ENCODE measurements at regions not wholly inside any gene's neighbourhood (a gene's known extent, or its start where the extent isn't known, plus 50 kb on each side); places are given as distances from the start of the nearest gene placed in this dataset.

- Histone ChIP-seq H3K36me3 (ENCODE audit: control insufficient read depth in 1 of 2, insufficient read depth in 2 of 2, low read depth in 1 of 2, low read length in 2 of 2) (no peaks in the 10 kb centered on the region), H3K4ac (ENCODE audit: low read depth in 1 of 2, low read length in 2 of 2) (no peak overlapping the region), H2BK120ac (ENCODE audit: low read depth, low read length) (no peak overlapping the region), H2BK12ac (ENCODE audit: low read length in 2 of 2) (no peak overlapping the region), H2BK5ac (ENCODE audit: low read depth, low read length, poor library complexity, severe bottlenecking) (no peak overlapping the region), H2AFZ (ENCODE audit: low read depth, low read length) (no peak overlapping the region), H2BK15ac (ENCODE audit: low read depth, poor library complexity, severe bottlenecking) (no peak overlapping the region), H3K27ac (ENCODE audit: low read length, poor library complexity, severe bottlenecking) (peak overlapping the region; percentile 31), H3K4me1 (ENCODE audit: control insufficient read depth, insufficient read depth, low read depth, low read length) (peaks cover 2% of the 10 kb centered on the region), H3K79me1 (replicated peaks; ENCODE audit: low read length, poor library complexity, severe bottlenecking) (no peaks in the 10 kb centered on the region), H3K9me3 (ENCODE audit: control insufficient read depth, low read length) (no peaks in the 10 kb centered on the region), H3K23ac (ENCODE audit: low read length in 2 of 2) (no peak overlapping the region), H3K4me3 (ENCODE audit: insufficient read depth in 1 of 2, low read depth in 1 of 2, low read length in 2 of 2) (no peak overlapping the region), H2AK5ac (ENCODE audit: low read length, severe bottlenecking) (no peak overlapping the region), H3K4me2 (ENCODE audit: low read length, poor library complexity, severe bottlenecking) (no peak overlapping the region), H3K14ac (ENCODE audit: low read length in 2 of 2) (no peak overlapping the region), H4K8ac (ENCODE audit: low read length) (no peak overlapping the region), H3K27me3 (ENCODE audit: control insufficient read depth in 1 of 2, insufficient read depth in 1 of 2, low read length in 2 of 2) (no peaks in the 10 kb centered on the region), H3K9ac (ENCODE audit: low read length) (no peak overlapping the region), H4K91ac (ENCODE audit: low read length) (no peak overlapping the region), H3K18ac (ENCODE audit: low read depth in 1 of 2, low read length in 2 of 2) (no peak overlapping the region)
- DNase-seq = no peak
These were observed 66.4 kb upstream of the HHIP start for GRCh38 chr4:144579411-144580030.

- Histone ChIP-seq H3K27ac (ENCODE audit: low read length, poor library complexity, severe bottlenecking) (no peak overlapping the region), H2AFZ (ENCODE audit: low read depth, low read length) (no peak overlapping the region), H3K36me3 (ENCODE audit: control insufficient read depth in 1 of 2, insufficient read depth in 2 of 2, low read depth in 1 of 2, low read length in 2 of 2) (no peaks in the 10 kb centered on the region), H2BK5ac (ENCODE audit: low read depth, low read length, poor library complexity, severe bottlenecking) (no peak overlapping the region), H3K18ac (ENCODE audit: low read depth in 1 of 2, low read length in 2 of 2) (no peak overlapping the region), H3K9me3 (ENCODE audit: control insufficient read depth, low read length) (no peaks in the 10 kb centered on the region), H2BK120ac (ENCODE audit: low read depth, low read length) (no peak overlapping the region), H2BK12ac (ENCODE audit: low read length in 2 of 2) (no peak overlapping the region), H4K8ac (ENCODE audit: low read length) (no peak overlapping the region), H3K4me2 (ENCODE audit: low read length, poor library complexity, severe bottlenecking) (no peak overlapping the region), H3K23ac (ENCODE audit: low read length in 2 of 2) (no peak overlapping the region), H2AK5ac (ENCODE audit: low read length, severe bottlenecking) (peak overlapping the region; percentile 35), H3K14ac (ENCODE audit: low read length in 2 of 2) (no peak overlapping the region), H4K91ac (ENCODE audit: low read length) (no peak overlapping the region), H3K27me3 (ENCODE audit: control insufficient read depth in 1 of 2, insufficient read depth in 1 of 2, low read length in 2 of 2) (no peaks in the 10 kb centered on the region), H2BK15ac (ENCODE audit: low read depth, poor library complexity, severe bottlenecking) (no peak overlapping the region), H3K9ac (ENCODE audit: low read length) (no peak overlapping the region), H3K4me1 (ENCODE audit: control insufficient read depth, insufficient read depth, low read depth, low read length) (peaks cover 2% of the 10 kb centered on the region), H3K4me3 (ENCODE audit: insufficient read depth in 1 of 2, low read depth in 1 of 2, low read length in 2 of 2) (no peak overlapping the region), H3K79me1 (replicated peaks; ENCODE audit: low read length, poor library complexity, severe bottlenecking) (no peaks in the 10 kb centered on the region), H3K4ac (ENCODE audit: low read depth in 1 of 2, low read length in 2 of 2) (no peak overlapping the region)
- WGBS = 89% methylated on average over 4 of the region's 4 CpGs
- DNase-seq = no peak
These were observed 65.5 kb upstream of the HHIP start for GRCh38 chr4:144580430-144580829.

- H3K9ac ChIP-seq (ENCODE audit: low read length) = no peak overlapping the region
- H4K8ac ChIP-seq (ENCODE audit: low read length) = no peak overlapping the region
- H3K4ac ChIP-seq (ENCODE audit: low read depth in 1 of 2, low read length in 2 of 2) = no peak overlapping the region
- no peaks in the 10 kb centered on the region for H3K27me3 ChIP-seq (ENCODE audit: control insufficient read depth in 1 of 2, insufficient read depth in 1 of 2, low read length in 2 of 2)
- H3K4me3 ChIP-seq (ENCODE audit: insufficient read depth in 1 of 2, low read depth in 1 of 2, low read length in 2 of 2) = no peak overlapping the region
- no peaks in the 10 kb centered on the region for H3K79me1 ChIP-seq (replicated peaks; ENCODE audit: low read length, poor library complexity, severe bottlenecking)
- H2AK5ac ChIP-seq (ENCODE audit: low read length, severe bottlenecking) = no peak overlapping the region
- peaks cover 2% of the 10 kb centered on the region for H3K4me1 ChIP-seq (ENCODE audit: control insufficient read depth, insufficient read depth, low read depth, low read length)
- H2BK5ac ChIP-seq (ENCODE audit: low read depth, low read length, poor library complexity, severe bottlenecking) = no peak overlapping the region
- H3K4me2 ChIP-seq (ENCODE audit: low read length, poor library complexity, severe bottlenecking) = no peak overlapping the region
- no peak overlapping the region for H2BK15ac ChIP-seq (ENCODE audit: low read depth, poor library complexity, severe bottlenecking)
- no peak overlapping the region for H3K18ac ChIP-seq (ENCODE audit: low read depth in 1 of 2, low read length in 2 of 2)
- H3K23ac ChIP-seq (ENCODE audit: low read length in 2 of 2) = no peak overlapping the region
- H3K9me3 ChIP-seq (ENCODE audit: control insufficient read depth, low read length) = no peaks in the 10 kb centered on the region
- H2BK12ac ChIP-seq (ENCODE audit: low read length in 2 of 2) = no peak overlapping the region
- peak overlapping the region; percentile 69 for H3K27ac ChIP-seq (ENCODE audit: low read length, poor library complexity, severe bottlenecking)
- no peak for DNase-seq
- H3K14ac ChIP-seq (ENCODE audit: low read length in 2 of 2) = no peak overlapping the region
- H2AFZ ChIP-seq (ENCODE audit: low read depth, low read length) = no peak overlapping the region
- 88% methylated on average over 7 of the region's 7 CpGs for WGBS
- H3K36me3 ChIP-seq (ENCODE audit: control insufficient read depth in 1 of 2, insufficient read depth in 2 of 2, low read depth in 1 of 2, low read length in 2 of 2) = no peaks in the 10 kb centered on the region
- no peak overlapping the region for H2BK120ac ChIP-seq (ENCODE audit: low read depth, low read length)
- H4K91ac ChIP-seq (ENCODE audit: low read length) = no peak overlapping the region
These were observed 63.7 kb upstream of the HHIP start for GRCh38 chr4:144582105-144582850.

- Histone ChIP-seq H2BK15ac (ENCODE audit: low read depth, poor library complexity, severe bottlenecking) (no peak overlapping the region), H3K18ac (ENCODE audit: low read depth in 1 of 2, low read length in 2 of 2) (no peak overlapping the region), H3K4me3 (ENCODE audit: insufficient read depth in 1 of 2, low read depth in 1 of 2, low read length in 2 of 2) (no peak overlapping the region), H2BK120ac (ENCODE audit: low read depth, low read length) (no peak overlapping the region), H3K14ac (ENCODE audit: low read length in 2 of 2) (no peak overlapping the region), H3K4me1 (ENCODE audit: control insufficient read depth, insufficient read depth, low read depth, low read length) (peaks cover 2% of the 10 kb centered on the region), H3K36me3 (ENCODE audit: control insufficient read depth in 1 of 2, insufficient read depth in 2 of 2, low read depth in 1 of 2, low read length in 2 of 2) (no peaks in the 10 kb centered on the region), H3K4me2 (ENCODE audit: low read length, poor library complexity, severe bottlenecking) (no peak overlapping the region), H3K4ac (ENCODE audit: low read depth in 1 of 2, low read length in 2 of 2) (no peak overlapping the region), H2BK12ac (ENCODE audit: low read length in 2 of 2) (no peak overlapping the region), H2BK5ac (ENCODE audit: low read depth, low read length, poor library complexity, severe bottlenecking) (no peak overlapping the region), H2AFZ (ENCODE audit: low read depth, low read length) (no peak overlapping the region), H4K8ac (ENCODE audit: low read length) (no peak overlapping the region), H3K9ac (ENCODE audit: low read length) (no peak overlapping the region), H2AK5ac (ENCODE audit: low read length, severe bottlenecking) (no peak overlapping the region), H3K23ac (ENCODE audit: low read length in 2 of 2) (no peak overlapping the region), H3K27me3 (ENCODE audit: control insufficient read depth in 1 of 2, insufficient read depth in 1 of 2, low read length in 2 of 2) (no peaks in the 10 kb centered on the region), H3K79me1 (replicated peaks; ENCODE audit: low read length, poor library complexity, severe bottlenecking) (no peaks in the 10 kb centered on the region), H4K91ac (ENCODE audit: low read length) (no peak overlapping the region), H3K27ac (ENCODE audit: low read length, poor library complexity, severe bottlenecking) (peak overlapping the region; percentile 69), H3K9me3 (ENCODE audit: control insufficient read depth, low read length) (no peaks in the 10 kb centered on the region)
- 85% methylated on average over 1 of the region's 3 CpGs for WGBS
- no peak for DNase-seq
These were observed 63.0 kb upstream of the HHIP start for GRCh38 chr4:144582975-144583374.

Measured in mesenchymal stem cell (in vitro differentiated cells and primary cell).